ENCODE measurements at regions not wholly inside any gene's neighbourhood (a gene's known extent, or its start where the extent isn't known, plus 50 kb on each side); places are given as distances from the start of the nearest gene placed in this dataset.
"Not testable (repeated sequence)": the region's sequence is repeated elsewhere in the genome, so short reads cannot be mapped to it uniquely, and the experiment has no call there.

DNA sequence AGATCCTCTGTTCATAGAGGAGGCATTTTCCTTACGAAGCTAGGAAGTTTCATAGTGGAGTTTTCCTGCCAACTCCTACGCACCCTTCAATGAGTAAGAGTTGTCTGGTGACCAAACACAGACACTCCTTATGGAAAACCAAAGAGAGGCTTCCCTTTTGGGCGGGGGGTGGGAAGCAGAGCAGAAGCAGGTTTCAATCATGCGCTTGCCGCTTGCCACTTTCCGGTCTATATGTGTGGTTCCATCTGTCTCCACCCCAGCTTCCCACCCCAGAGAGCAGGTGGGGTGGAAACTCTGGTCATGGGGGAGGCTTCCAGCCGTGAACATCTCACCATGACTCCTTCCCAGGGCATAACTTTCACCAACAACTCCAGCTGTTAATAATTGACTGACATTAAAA lies 68.8 kb upstream of the GRB10 start:
- DNase-seq = no peak
- Histone ChIP-seq H3K36me3 (replicated peaks; ENCODE audit: insufficient read depth, low read length) (no peaks in the 10 kb centered on the region), H3K27me3 (replicated peaks; ENCODE audit: insufficient read depth, low read length) (no peaks in the 10 kb centered on the region), H3K9me3 (replicated peaks; ENCODE audit: insufficient read depth, low read length) (no peaks in the 10 kb centered on the region), H3K4me2 (ENCODE audit: low read depth, low read length) (no peak overlapping the region), H3K27ac (ENCODE audit: low read length) (no peak overlapping the region), H3K9ac (ENCODE audit: low read length) (no peak overlapping the region), H3K4me1 (ENCODE audit: low read length) (no peaks in the 10 kb centered on the region), H3K9me2 (replicated peaks; ENCODE audit: insufficient read depth, low read length) (no peaks in the 10 kb centered on the region), H2AFZ (ENCODE audit: low read length) (no peak overlapping the region), H4K20me1 (ENCODE audit: insufficient read depth, low read length) (no peaks in the 10 kb centered on the region), H3K79me2 (ENCODE audit: low read length) (no peaks in the 10 kb centered on the region), H3K4me3 (ENCODE audit: low read length) (no peak overlapping the region), H3F3A (ENCODE audit: insufficient read depth, low read length) (no peaks in the 10 kb centered on the region)
- TF ChIP-seq EZH2phosphoT487 (IDR thresholded peaks at IDR 0.05; ENCODE audit: low read length) (no peak), EZH2 (optimal IDR thresholded peaks at IDR 0.05; ENCODE audit: low read depth, low read length) (no peak)
- TF ChIP-seq, protein P1, sequence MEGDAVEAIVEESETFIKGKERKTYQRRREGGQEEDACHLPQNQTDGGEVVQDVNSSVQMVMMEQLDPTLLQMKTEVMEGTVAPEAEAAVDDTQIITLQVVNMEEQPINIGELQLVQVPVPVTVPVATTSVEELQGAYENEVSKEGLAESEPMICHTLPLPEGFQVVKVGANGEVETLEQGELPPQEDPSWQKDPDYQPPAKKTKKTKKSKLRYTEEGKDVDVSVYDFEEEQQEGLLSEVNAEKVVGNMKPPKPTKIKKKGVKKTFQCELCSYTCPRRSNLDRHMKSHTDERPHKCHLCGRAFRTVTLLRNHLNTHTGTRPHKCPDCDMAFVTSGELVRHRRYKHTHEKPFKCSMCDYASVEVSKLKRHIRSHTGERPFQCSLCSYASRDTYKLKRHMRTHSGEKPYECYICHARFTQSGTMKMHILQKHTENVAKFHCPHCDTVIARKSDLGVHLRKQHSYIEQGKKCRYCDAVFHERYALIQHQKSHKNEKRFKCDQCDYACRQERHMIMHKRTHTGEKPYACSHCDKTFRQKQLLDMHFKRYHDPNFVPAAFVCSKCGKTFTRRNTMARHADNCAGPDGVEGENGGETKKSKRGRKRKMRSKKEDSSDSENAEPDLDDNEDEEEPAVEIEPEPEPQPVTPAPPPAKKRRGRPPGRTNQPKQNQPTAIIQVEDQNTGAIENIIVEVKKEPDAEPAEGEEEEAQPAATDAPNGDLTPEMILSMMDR (IDR thresholded peaks at IDR 0.05; ENCODE audit: low read length) = no peak

GRCh38 chr7:50849991-50850390 lies 67.3 kb upstream of the GRB10 start:
- TF ChIP-seq EZH2 (optimal IDR thresholded peaks at IDR 0.05; ENCODE audit: low read depth, low read length) = no peak
- TF ChIP-seq, protein P1 (IDR thresholded peaks at IDR 0.05; ENCODE audit: low read length) = no peak
- no peak for TF ChIP-seq EZH2phosphoT487 (IDR thresholded peaks at IDR 0.05; ENCODE audit: low read length)
- no peaks in the 10 kb centered on the region for H4K20me1 ChIP-seq (ENCODE audit: insufficient read depth, low read length)
- H3K4me2 ChIP-seq (ENCODE audit: low read depth, low read length) = no peak overlapping the region
- H3K9ac ChIP-seq (ENCODE audit: low read length) = no peak overlapping the region
- no peaks in the 10 kb centered on the region for H3K9me3 ChIP-seq (replicated peaks; ENCODE audit: insufficient read depth, low read length)
- no peaks in the 10 kb centered on the region for H3F3A ChIP-seq (ENCODE audit: insufficient read depth, low read length)
- H3K27me3 ChIP-seq (replicated peaks; ENCODE audit: insufficient read depth, low read length) = no peaks in the 10 kb centered on the region
- no peaks in the 10 kb centered on the region for H3K36me3 ChIP-seq (replicated peaks; ENCODE audit: insufficient read depth, low read length)
- no peak overlapping the region for H3K27ac ChIP-seq (ENCODE audit: low read length)
- H3K9me2 ChIP-seq (replicated peaks; ENCODE audit: insufficient read depth, low read length) = no peaks in the 10 kb centered on the region
- no peaks in the 10 kb centered on the region for H3K79me2 ChIP-seq (ENCODE audit: low read length)
- H3K4me1 ChIP-seq (ENCODE audit: low read length) = no peaks in the 10 kb centered on the region
- DNase-seq = no peak
- no peak overlapping the region for H3K4me3 ChIP-seq (ENCODE audit: low read length)
- H2AFZ ChIP-seq (ENCODE audit: low read length) = no peak overlapping the region

DNA sequence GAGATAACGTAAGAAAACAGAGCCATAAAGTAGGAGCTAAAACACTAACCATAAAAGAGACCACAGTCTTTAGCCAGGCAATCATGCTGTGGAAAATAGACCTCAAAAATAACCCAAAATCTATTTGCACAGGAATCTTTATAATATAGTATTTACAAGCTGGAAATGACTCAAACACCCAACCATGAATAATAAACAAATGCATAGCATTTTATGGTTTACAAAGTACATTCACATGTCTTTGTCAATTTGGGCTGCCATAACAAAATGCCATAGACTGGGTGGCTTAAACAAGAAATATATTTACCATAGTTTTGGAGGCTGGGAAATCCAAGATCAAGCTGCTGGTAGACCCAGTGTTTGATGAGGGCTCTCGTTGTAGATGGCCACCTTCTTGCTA lies 65.5 kb upstream of the GRB10 start:
- no peaks in the 10 kb centered on the region for H3K27me3 ChIP-seq (replicated peaks; ENCODE audit: insufficient read depth, low read length)
- H3K9ac ChIP-seq (ENCODE audit: low read length) = no peak overlapping the region
- H3K9me3 ChIP-seq (replicated peaks; ENCODE audit: insufficient read depth, low read length) = no peaks in the 10 kb centered on the region
- H3K4me3 ChIP-seq (ENCODE audit: low read length) = no peak overlapping the region
- no peaks in the 10 kb centered on the region for H3K79me2 ChIP-seq (ENCODE audit: low read length)
- no peaks in the 10 kb centered on the region for H4K20me1 ChIP-seq (ENCODE audit: insufficient read depth, low read length)
- no peak overlapping the region for H3K4me2 ChIP-seq (ENCODE audit: low read depth, low read length)
- DNase-seq = no peak
- H3F3A ChIP-seq (ENCODE audit: insufficient read depth, low read length) = no peaks in the 10 kb centered on the region
- TF ChIP-seq, protein P1 (IDR thresholded peaks at IDR 0.05; ENCODE audit: low read length) = no peak
- TF ChIP-seq EZH2 (optimal IDR thresholded peaks at IDR 0.05; ENCODE audit: low read depth, low read length) (no peak), EZH2phosphoT487 (IDR thresholded peaks at IDR 0.05; ENCODE audit: low read length) (no peak)
- H3K4me1 ChIP-seq (ENCODE audit: low read length) = no peaks in the 10 kb centered on the region
- no peak overlapping the region for H2AFZ ChIP-seq (ENCODE audit: low read length)
- H3K27ac ChIP-seq (ENCODE audit: low read length) = no peak overlapping the region
- no peaks in the 10 kb centered on the region for H3K9me2 ChIP-seq (replicated peaks; ENCODE audit: insufficient read depth, low read length)
- no peaks in the 10 kb centered on the region for H3K36me3 ChIP-seq (replicated peaks; ENCODE audit: insufficient read depth, low read length)

DNA sequence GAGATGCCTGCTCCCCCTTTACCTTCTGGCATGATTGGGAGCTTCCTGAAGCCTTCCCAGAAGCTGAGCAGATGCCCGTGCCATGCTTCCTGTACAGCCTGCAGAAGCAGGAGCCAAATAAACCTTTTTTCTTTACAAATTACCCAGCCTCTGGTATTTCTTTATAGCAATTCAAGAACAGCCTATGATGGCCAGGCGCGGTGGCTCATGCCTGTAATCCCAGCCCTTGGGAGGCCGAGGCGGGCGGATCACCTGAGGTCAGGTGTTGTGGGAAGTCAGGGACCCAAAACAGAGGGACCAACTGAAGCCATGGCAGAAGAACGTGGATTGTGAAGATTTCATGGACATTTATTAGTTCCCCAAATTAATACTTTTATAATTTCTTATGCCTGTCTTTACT lies 62.2 kb upstream of the GRB10 start:
- not testable (repeated sequence) for H3K9ac ChIP-seq (ENCODE audit: low read length); H3K9me2 ChIP-seq (replicated peaks; ENCODE audit: insufficient read depth, low read length); H3K36me3 ChIP-seq (replicated peaks; ENCODE audit: insufficient read depth, low read length); H4K20me1 ChIP-seq (ENCODE audit: insufficient read depth, low read length); H3K27me3 ChIP-seq (replicated peaks; ENCODE audit: insufficient read depth, low read length); H3K4me1 ChIP-seq (ENCODE audit: low read length); H2AFZ ChIP-seq (ENCODE audit: low read length); H3K79me2 ChIP-seq (ENCODE audit: low read length); H3K4me3 ChIP-seq (ENCODE audit: low read length); H3K4me2 ChIP-seq (ENCODE audit: low read depth, low read length); H3K27ac ChIP-seq (ENCODE audit: low read length); DNase-seq; H3F3A ChIP-seq (ENCODE audit: insufficient read depth, low read length); H3K9me3 ChIP-seq (replicated peaks; ENCODE audit: insufficient read depth, low read length)

Data from MM.1S (cell line).